Activated T-cell treated with anti-CD3 and anti-CD28 coated beads, Interleukin-2, amount 50 U/mL, for 4 hours (primary cell): ENCODE measurements at regions not wholly inside any gene's neighbourhood (a gene's known extent, or its start where the extent isn't known, plus 50 kb on each side); places are given as distances from the start of the nearest gene placed in this dataset.

Source experiments
- ATAC-seq, 2 donors: fragments of 200-7000 bp; cut with Tn5 transposase; one replicate each; pipeline ENCODE4 v1.10.0; 2021
- DNase-seq: peaks from one replicate; pipeline ENCODE4 v3.0.0-alpha.2; 2020
- H3K27me3 Mint-ChIP-seq: one replicate; pipeline ENCODE4 v1.8.0; 2021; ENCODE audit warnings: low read depth, mixed read lengths
- H3K36me3 Mint-ChIP-seq: one replicate; pipeline ENCODE4 v1.8.0; 2022; ENCODE audit warnings: mixed read lengths; ENCODE audit not compliant: insufficient read depth
- H3K4me1 Mint-ChIP-seq: one replicate; pipeline ENCODE4 v1.8.0; 2021; ENCODE audit warnings: low read depth, mixed read lengths
- H3K4me3 Mint-ChIP-seq: one replicate; pipeline ENCODE4 v1.8.0; 2021; ENCODE audit warnings: mild to moderate bottlenecking, moderate library complexity, mixed read lengths
- H3K9me3 Mint-ChIP-seq: one replicate; pipeline ENCODE4 v1.8.0; 2021; ENCODE audit warnings: mixed read lengths

GRCh38 chr15:79195802-79196201 lies 86.7 kb upstream of the ANKRD34C start:
- H3K9me3 Mint-ChIP-seq = no peaks in the 10 kb centered on the region
- peaks cover 22% of the 10 kb centered on the region for H3K27me3 Mint-ChIP-seq
- H3K4me3 Mint-ChIP-seq = no peak overlapping the region
- no peaks in the 10 kb centered on the region for H3K36me3 Mint-ChIP-seq
- DNase-seq (no peak), ATAC-seq (no peak)
- no peaks in the 10 kb centered on the region for H3K4me1 Mint-ChIP-seq

GRCh38 chr15:79195239-79195638 lies 87.3 kb upstream of the ANKRD34C start:
- H3K4me3 Mint-ChIP-seq = no peak overlapping the region
- no peaks in the 10 kb centered on the region for H3K36me3 Mint-ChIP-seq
- no peaks in the 10 kb centered on the region for H3K4me1 Mint-ChIP-seq
- DNase-seq = no peak
- no peak for ATAC-seq
- peaks cover 22% of the 10 kb centered on the region for H3K27me3 Mint-ChIP-seq
- H3K9me3 Mint-ChIP-seq = no peaks in the 10 kb centered on the region

GRCh38 chr15:79194386-79194785 lies 88.1 kb upstream of the ANKRD34C start:
- H3K36me3 Mint-ChIP-seq = no peaks in the 10 kb centered on the region
- no peaks in the 10 kb centered on the region for H3K4me1 Mint-ChIP-seq
- DNase-seq (no peak), ATAC-seq (no peak)
- H3K4me3 Mint-ChIP-seq = no peak overlapping the region
- H3K9me3 Mint-ChIP-seq = no peaks in the 10 kb centered on the region
- H3K27me3 Mint-ChIP-seq = peaks cover 22% of the 10 kb centered on the region

- Mint-ChIP-seq H3K9me3 (no peaks in the 10 kb centered on the region), H3K36me3 (no peaks in the 10 kb centered on the region), H3K27me3 (peaks cover 22% of the 10 kb centered on the region), H3K4me1 (no peaks in the 10 kb centered on the region), H3K4me3 (no peak overlapping the region)
- no peak for ATAC-seq
- no peak for DNase-seq
Measured at GRCh38 chr15:79193549-79193948, 89.0 kb upstream of the ANKRD34C start.

GRCh38 chr15:79193103-79193502 lies 89.4 kb upstream of the ANKRD34C start:
- DNase-seq (no peak), ATAC-seq (no peak)
- no peaks in the 10 kb centered on the region for H3K4me1 Mint-ChIP-seq
- no peaks in the 10 kb centered on the region for H3K36me3 Mint-ChIP-seq
- no peak overlapping the region for H3K4me3 Mint-ChIP-seq
- peaks cover 22% of the 10 kb centered on the region for H3K27me3 Mint-ChIP-seq
- H3K9me3 Mint-ChIP-seq = no peaks in the 10 kb centered on the region

GRCh38 chr15:79192462-79193036 lies 90.0 kb upstream of the ANKRD34C start:
- no peaks in the 10 kb centered on the region for H3K9me3 Mint-ChIP-seq
- ATAC-seq (no peak), DNase-seq (no peak)
- H3K4me1 Mint-ChIP-seq = no peaks in the 10 kb centered on the region
- no peaks in the 10 kb centered on the region for H3K36me3 Mint-ChIP-seq
- peaks cover 22% of the 10 kb centered on the region for H3K27me3 Mint-ChIP-seq
- H3K4me3 Mint-ChIP-seq = no peak overlapping the region

GRCh38 chr15:79190093-79190492 lies 92.4 kb upstream of the ANKRD34C start:
- no peaks in the 10 kb centered on the region for H3K4me1 Mint-ChIP-seq
- H3K9me3 Mint-ChIP-seq = no peaks in the 10 kb centered on the region
- no peaks in the 10 kb centered on the region for H3K36me3 Mint-ChIP-seq
- no peak overlapping the region for H3K4me3 Mint-ChIP-seq
- ATAC-seq (no peak), DNase-seq (no peak)
- peaks cover 9% of the 10 kb centered on the region for H3K27me3 Mint-ChIP-seq

- no peak for DNase-seq
- no peaks in the 10 kb centered on the region for H3K9me3 Mint-ChIP-seq
- no peaks in the 10 kb centered on the region for H3K36me3 Mint-ChIP-seq
- H3K27me3 Mint-ChIP-seq = peaks cover 9% of the 10 kb centered on the region
- H3K4me1 Mint-ChIP-seq = no peaks in the 10 kb centered on the region
- no peak for ATAC-seq
- H3K4me3 Mint-ChIP-seq = no peak overlapping the region
Measured at GRCh38 chr15:79186616-79187015, 95.9 kb upstream of the ANKRD34C start.

GRCh38 chr15:79185199-79185598 lies 94.6 kb upstream of the RASGRF1 start:
- Mint-ChIP-seq H3K4me3 (no peak overlapping the region), H3K36me3 (no peaks in the 10 kb centered on the region), H3K9me3 (no peaks in the 10 kb centered on the region), H3K27me3 (peaks cover 9% of the 10 kb centered on the region), H3K4me1 (no peaks in the 10 kb centered on the region)
- DNase-seq = no peak
- no peak for ATAC-seq

GRCh38 chr15:79184465-79184892 lies 93.9 kb upstream of the RASGRF1 start:
- no peaks in the 10 kb centered on the region for H3K36me3 Mint-ChIP-seq
- no peaks in the 10 kb centered on the region for H3K4me1 Mint-ChIP-seq
- ATAC-seq (no peak), DNase-seq (peak; percentile 60)
- peaks cover 9% of the 10 kb centered on the region for H3K27me3 Mint-ChIP-seq
- no peaks in the 10 kb centered on the region for H3K9me3 Mint-ChIP-seq
- no peak overlapping the region for H3K4me3 Mint-ChIP-seq

GRCh38 chr15:79180318-79180717 lies 89.7 kb upstream of the RASGRF1 start:
- Mint-ChIP-seq H3K4me1 (no peaks in the 10 kb centered on the region), H3K27me3 (peaks cover 20% of the 10 kb centered on the region), H3K4me3 (no peak overlapping the region), H3K36me3 (no peaks in the 10 kb centered on the region), H3K9me3 (no peaks in the 10 kb centered on the region)
- DNase-seq (no peak), ATAC-seq (no peak)

GRCh38 chr15:79179597-79179996 lies 89.0 kb upstream of the RASGRF1 start:
- Mint-ChIP-seq H3K36me3 (no peaks in the 10 kb centered on the region), H3K27me3 (peaks cover 22% of the 10 kb centered on the region), H3K4me1 (no peaks in the 10 kb centered on the region), H3K9me3 (no peaks in the 10 kb centered on the region), H3K4me3 (no peak overlapping the region)
- DNase-seq (no peak), ATAC-seq (no peak)

GRCh38 chr15:79179108-79179561 lies 88.6 kb upstream of the RASGRF1 start:
- no peak for ATAC-seq
- no peak for DNase-seq
- no peaks in the 10 kb centered on the region for H3K4me1 Mint-ChIP-seq
- no peak overlapping the region for H3K4me3 Mint-ChIP-seq
- peaks cover 19% of the 10 kb centered on the region for H3K27me3 Mint-ChIP-seq
- H3K9me3 Mint-ChIP-seq = no peaks in the 10 kb centered on the region
- no peaks in the 10 kb centered on the region for H3K36me3 Mint-ChIP-seq

GRCh38 chr15:79178594-79178993 lies 88.0 kb upstream of the RASGRF1 start:
- no peak overlapping the region for H3K4me3 Mint-ChIP-seq
- peaks cover 21% of the 10 kb centered on the region for H3K27me3 Mint-ChIP-seq
- H3K9me3 Mint-ChIP-seq = no peaks in the 10 kb centered on the region
- no peak for DNase-seq
- no peak for ATAC-seq
- no peaks in the 10 kb centered on the region for H3K4me1 Mint-ChIP-seq
- no peaks in the 10 kb centered on the region for H3K36me3 Mint-ChIP-seq

GRCh38 chr15:79176151-79176550 lies 85.6 kb upstream of the RASGRF1 start:
- Mint-ChIP-seq H3K36me3 (no peaks in the 10 kb centered on the region), H3K9me3 (no peaks in the 10 kb centered on the region), H3K27me3 (peaks cover 26% of the 10 kb centered on the region), H3K4me3 (no peak overlapping the region), H3K4me1 (no peaks in the 10 kb centered on the region)
- DNase-seq (no peak), ATAC-seq (no peak)
